Spleen (tissue), 7 donors: ENCODE measurements at regions not wholly inside any gene's neighbourhood (a gene's known extent, or its start where the extent isn't known, plus 50 kb on each side); places are given as distances from the start of the nearest gene placed in this dataset.

Experiments
- POLR2A ChIP-seq, 3 donors: fragments of 450-650 bp; IDR thresholded peaks; one replicate each; pipeline ENCODE4 v1.5.1; 2017; ENCODE audit warnings: antibody characterized with exemption in 3 of 3, mild to moderate bottlenecking in 1 of 3
- POLR2AphosphoS5 ChIP-seq, 3 donors: sonication (generic); formaldehyde crosslinking; IDR thresholded peaks; one replicate each; pipeline ENCODE4 v1.5.1; 2017; ENCODE audit warnings: antibody characterized with exemption in 3 of 3
- TF ChIP-seq, protein P1 (sequence below), 11 experiments: fragments of 200-600 bp in 7 of 11; fragments of 450-650 bp in 4 of 11; sonication (generic) in 4 of 11; IDR thresholded peaks in 8 of 11; conservative IDR thresholded peaks in 3 of 11; 1 replicate in 7 of 11; 2 replicates in 4 of 11; pipeline versions ENCODE4 v1.4.0 to v1.8.0; 2016 to 2021; ENCODE audit warnings: antibody characterized with exemption in 11 of 11, inconsistent platforms in 4 of 11, mild to moderate bottlenecking in 1 of 11
- donor health status: DM: no; HTN: no; CAD: no; lungs with moderate emphysema.
- donor health status: DM: no; HTN: no; CAD: no.
- donor health status: DM: no; HTN: no; CAD: no.

- TF ChIP-seq, protein P1, sequence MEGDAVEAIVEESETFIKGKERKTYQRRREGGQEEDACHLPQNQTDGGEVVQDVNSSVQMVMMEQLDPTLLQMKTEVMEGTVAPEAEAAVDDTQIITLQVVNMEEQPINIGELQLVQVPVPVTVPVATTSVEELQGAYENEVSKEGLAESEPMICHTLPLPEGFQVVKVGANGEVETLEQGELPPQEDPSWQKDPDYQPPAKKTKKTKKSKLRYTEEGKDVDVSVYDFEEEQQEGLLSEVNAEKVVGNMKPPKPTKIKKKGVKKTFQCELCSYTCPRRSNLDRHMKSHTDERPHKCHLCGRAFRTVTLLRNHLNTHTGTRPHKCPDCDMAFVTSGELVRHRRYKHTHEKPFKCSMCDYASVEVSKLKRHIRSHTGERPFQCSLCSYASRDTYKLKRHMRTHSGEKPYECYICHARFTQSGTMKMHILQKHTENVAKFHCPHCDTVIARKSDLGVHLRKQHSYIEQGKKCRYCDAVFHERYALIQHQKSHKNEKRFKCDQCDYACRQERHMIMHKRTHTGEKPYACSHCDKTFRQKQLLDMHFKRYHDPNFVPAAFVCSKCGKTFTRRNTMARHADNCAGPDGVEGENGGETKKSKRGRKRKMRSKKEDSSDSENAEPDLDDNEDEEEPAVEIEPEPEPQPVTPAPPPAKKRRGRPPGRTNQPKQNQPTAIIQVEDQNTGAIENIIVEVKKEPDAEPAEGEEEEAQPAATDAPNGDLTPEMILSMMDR (IDR thresholded peaks at IDR 0.05 in 8 of 11, conservative IDR thresholded peaks at IDR 0.05 in 3 of 11), result peak in 2 of 11 experiments; percentile 8 to 12
- TF ChIP-seq POLR2AphosphoS5 (IDR thresholded peaks at IDR 0.05) (peak in 1 of 3 donors; percentile 45), POLR2A (IDR thresholded peaks at IDR 0.05) (no peak)
Observed at GRCh38 chr12:46473634-46474329, 101.2 kb upstream of the SLC38A2 start.
